HEK293 (cell line): ENCODE measurements at regions not wholly inside any gene's neighbourhood (a gene's known extent, or its start where the extent isn't known, plus 50 kb on each side); places are given as distances from the start of the nearest gene placed in this dataset.
"Not testable (repeated sequence)": the region's sequence is repeated elsewhere in the genome, so short reads cannot be mapped to it uniquely, and the experiment has no call there.

Source experiments
- CTCF ChIA-PET: fragments of 350-600 bp; formaldehyde crosslinking; extraction: SDS; loops from one replicate; lab custom pipeline; 2021; ENCODE audit warnings: antibody characterized with exemption; lab: Yijun Ruan, JAX
- POLR2A ChIA-PET: fragments of 300-600 bp; formaldehyde crosslinking; extraction: SDS; loops from one replicate; lab custom pipeline; 2020; ENCODE audit warnings: antibody characterized with exemption, inconsistent platforms; lab: Yijun Ruan, JAX
- H3K27ac ChIP-seq: fragments of 200-500 bp; sonication (Bioruptor generic); 2 replicates; pipeline ENCODE4 v1.5.1; 2014; ENCODE audit warnings: low read depth, low read length, control low read depth, inconsistent platforms; ENCODE audit errors: extremely low read depth
- H3K36me3 ChIP-seq, 2 experiments: fragments of 200-500 bp in 1 of 2; sonication (Bioruptor generic) in 1 of 2; 1 replicate in 1 of 2; 2 replicates in 1 of 2; pipeline ENCODE4 v1.5.1; 2014 to 2017; ENCODE audit warnings: inconsistent platforms in 2 of 2, low read length in 2 of 2; ENCODE audit not compliant: control insufficient read depth in 2 of 2, insufficient read depth in 1 of 2
- H3K4me1 ChIP-seq: fragments of 200-500 bp; sonication (Bioruptor generic); 2 replicates; pipeline ENCODE4 v1.5.1; 2014; ENCODE audit warnings: mild to moderate bottlenecking, low read length, inconsistent platforms; ENCODE audit not compliant: control insufficient read depth, insufficient read depth
- H3K4me3 ChIP-seq: 2 replicates; pipeline ENCODE4 v1.5.1; 2011; ENCODE audit warnings: low read depth, mild to moderate bottlenecking, control low read depth, low read length, moderate library complexity
- H3K9me3 ChIP-seq: fragments of 200-500 bp; sonication (Bioruptor generic); 2 replicates; pipeline ENCODE4 v1.5.1; 2014; ENCODE audit warnings: low read depth, low read length, inconsistent platforms; ENCODE audit not compliant: control insufficient read depth, insufficient read depth
- ZNF335 ChIP-seq: fragments of 450-650 bp; formaldehyde crosslinking; conservative IDR thresholded peaks from 2 replicates; pipeline ENCODE4 v1.5.1; 2016; ENCODE audit warnings: missing biosample characterization, missing genetic modification characterization
- TF ChIP-seq, protein P1 (sequence below): fragments of 450-650 bp; formaldehyde crosslinking; IDR thresholded peaks from 2 replicates; pipeline ENCODE4 v1.5.1; 2017; ENCODE audit warnings: missing biosample characterization, missing genetic modification characterization

DNA sequence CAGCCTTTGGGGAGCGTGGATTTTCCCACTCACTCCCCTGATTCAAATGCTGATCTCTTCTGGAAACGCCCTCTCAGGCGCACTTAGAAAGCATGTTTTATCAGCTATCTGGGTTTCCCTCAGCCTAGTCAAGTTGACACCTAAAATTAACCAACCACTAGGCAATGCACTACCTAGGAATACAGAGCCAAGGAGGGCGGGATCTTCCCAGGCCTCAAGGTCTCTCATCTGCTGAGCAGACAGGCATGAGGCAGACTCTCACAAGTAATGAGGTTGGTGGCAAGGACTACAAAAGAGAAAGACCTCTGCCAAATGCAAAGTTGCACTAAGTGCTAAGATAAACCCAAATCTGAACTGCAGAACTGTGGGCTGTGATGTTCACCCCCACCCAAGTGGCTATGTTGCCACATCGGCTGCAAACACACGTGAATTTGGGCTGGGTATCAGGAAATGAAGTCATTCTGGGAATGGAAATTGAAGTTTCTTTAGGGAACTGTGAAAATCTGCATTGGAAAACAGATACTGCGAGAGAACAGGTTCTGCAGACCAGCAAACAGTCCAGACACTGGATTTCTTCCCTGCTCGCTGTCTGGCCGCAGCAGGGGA, 186.6 kb downstream of the LMLN start:
- H3K27ac ChIP-seq, H3K4me3 ChIP-seq, H3K4me1 ChIP-seq, CTCF ChIA-PET, POLR2A ChIA-PET, H3K9me3 ChIP-seq, H3K36me3 ChIP-seq: not testable (repeated sequence)

DNA sequence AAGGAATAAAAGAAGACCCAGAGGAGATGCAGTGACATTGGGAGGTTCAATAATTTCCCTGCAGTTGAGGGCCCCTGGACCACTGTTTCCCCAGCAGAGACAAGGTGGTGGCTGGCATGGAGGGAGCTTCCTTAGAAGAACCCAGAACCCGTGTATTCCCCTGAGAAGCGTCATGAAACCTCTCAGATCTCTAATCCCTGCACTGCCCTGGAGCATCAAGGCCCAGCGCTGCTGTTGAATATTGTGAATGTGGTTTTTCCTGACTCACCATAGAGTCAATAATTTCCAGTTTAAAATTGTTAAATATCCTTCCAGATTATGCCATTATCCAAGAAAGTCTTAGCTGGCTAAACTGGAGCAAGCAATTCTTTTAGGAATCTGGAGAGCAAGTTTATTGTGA, 187.2 kb downstream of the LMLN start:
- H3K36me3 ChIP-seq, H3K9me3 ChIP-seq, H3K27ac ChIP-seq, H3K4me3 ChIP-seq, POLR2A ChIA-PET, CTCF ChIA-PET, H3K4me1 ChIP-seq: not testable (repeated sequence)

DNA sequence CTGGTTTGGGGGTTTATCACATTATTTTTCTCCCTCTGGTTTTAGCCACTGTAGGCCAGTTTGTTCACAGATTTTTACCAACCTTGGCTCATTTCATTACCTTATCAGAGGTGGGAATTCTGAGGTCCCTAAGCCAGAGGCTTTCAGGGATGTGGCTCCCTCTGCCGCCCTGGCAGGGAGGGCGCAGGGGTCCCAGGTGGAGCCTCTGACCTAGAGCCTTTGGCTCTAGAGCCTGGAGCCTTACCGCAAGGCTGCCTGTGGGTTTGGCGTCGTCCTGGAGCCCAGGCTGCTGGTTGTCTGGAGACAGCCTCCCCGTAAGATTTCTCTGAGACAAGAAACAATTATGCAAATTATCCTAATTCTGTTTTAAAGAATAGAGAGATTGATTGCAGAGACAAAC, 188.0 kb downstream of the LMLN start:
- H3K4me1 ChIP-seq, H3K36me3 ChIP-seq, H3K9me3 ChIP-seq, H3K27ac ChIP-seq, CTCF ChIA-PET, H3K4me3 ChIP-seq, POLR2A ChIA-PET: not testable (repeated sequence)
- TF ChIP-seq, protein P1, sequence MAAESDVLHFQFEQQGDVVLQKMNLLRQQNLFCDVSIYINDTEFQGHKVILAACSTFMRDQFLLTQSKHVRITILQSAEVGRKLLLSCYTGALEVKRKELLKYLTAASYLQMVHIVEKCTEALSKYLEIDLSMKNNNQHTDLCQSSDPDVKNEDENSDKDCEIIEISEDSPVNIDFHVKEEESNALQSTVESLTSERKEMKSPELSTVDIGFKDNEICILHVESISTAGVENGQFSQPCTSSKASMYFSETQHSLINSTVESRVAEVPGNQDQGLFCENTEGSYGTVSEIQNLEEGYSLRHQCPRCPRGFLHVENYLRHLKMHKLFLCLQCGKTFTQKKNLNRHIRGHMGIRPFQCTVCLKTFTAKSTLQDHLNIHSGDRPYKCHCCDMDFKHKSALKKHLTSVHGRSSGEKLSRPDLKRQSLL (tag by site-specific recombination) = peak; percentile 97

DNA sequence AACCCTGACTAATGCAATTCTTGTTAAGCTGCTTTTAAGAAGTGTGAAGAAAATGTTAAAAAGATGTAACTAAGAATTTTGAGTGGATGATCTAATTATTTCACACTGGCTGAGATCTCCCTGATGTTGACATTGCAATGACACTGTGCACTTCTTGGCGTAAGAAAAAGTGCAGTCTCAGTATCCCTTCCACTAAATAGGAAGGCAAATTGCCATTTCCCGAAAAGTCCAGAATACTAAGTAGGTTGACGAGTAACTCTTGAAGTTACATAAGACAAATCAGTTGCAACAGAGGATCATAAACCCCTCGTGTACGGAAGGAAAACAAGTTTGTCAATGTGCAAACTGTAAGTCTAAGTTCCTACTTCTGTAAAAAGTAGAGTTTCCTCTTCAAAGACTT, 189.9 kb downstream of the LMLN start:
- CTCF ChIA-PET, POLR2A ChIA-PET, H3K4me1 ChIP-seq, H3K9me3 ChIP-seq, H3K36me3 ChIP-seq, H3K27ac ChIP-seq, H3K4me3 ChIP-seq: not testable (repeated sequence)

DNA sequence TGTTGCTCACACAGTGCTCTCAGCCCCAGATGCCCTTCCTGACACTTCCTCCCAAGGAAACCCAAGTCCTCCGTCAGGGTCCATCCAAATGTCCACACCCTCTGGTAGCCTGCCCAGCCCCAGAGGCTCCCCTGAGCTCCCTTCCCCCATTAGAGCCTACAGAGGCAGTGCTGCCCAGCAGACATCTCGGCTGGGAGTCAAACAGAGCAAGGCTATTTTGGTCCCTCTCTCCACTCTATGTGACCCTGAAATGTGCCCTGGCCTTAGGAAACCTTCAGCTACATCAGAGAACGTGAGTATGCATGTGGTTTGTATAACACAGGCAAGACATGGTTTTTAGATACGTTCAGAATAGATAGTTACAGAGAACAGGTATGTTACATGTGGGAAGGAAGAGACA, 191.8 kb downstream of the LMLN start:
- CTCF ChIA-PET = not testable (repeated sequence)

DNA sequence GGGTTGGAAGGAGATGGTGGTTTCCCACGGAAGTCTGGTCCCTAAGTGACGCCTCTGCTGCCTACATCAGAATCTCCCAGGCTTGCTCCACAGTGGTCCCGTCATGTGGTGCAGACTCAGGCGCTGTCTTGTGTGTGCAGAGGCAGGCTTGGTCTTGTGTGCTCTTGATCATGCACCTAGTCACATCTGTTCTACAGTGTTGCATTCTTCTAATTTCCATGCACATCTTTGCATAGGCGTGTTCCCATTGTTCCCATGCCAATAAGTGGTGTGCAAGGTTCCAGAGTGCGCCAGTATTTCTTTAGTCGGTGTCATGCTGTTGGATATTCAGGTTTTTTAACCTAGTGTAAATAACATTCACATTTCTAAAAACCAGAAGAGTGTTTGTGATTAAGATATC, 195.8 kb downstream of the LMLN start:
- H3K4me3 ChIP-seq, H3K4me1 ChIP-seq, H3K36me3 ChIP-seq, POLR2A ChIA-PET, H3K27ac ChIP-seq, CTCF ChIA-PET, H3K9me3 ChIP-seq: not testable (repeated sequence)

More for the DNA sequence above, 191.8 kb downstream of the LMLN start:
- H3K9me3 ChIP-seq, H3K4me3 ChIP-seq, POLR2A ChIA-PET, H3K4me1 ChIP-seq, H3K36me3 ChIP-seq, H3K27ac ChIP-seq: not testable (repeated sequence)

DNA sequence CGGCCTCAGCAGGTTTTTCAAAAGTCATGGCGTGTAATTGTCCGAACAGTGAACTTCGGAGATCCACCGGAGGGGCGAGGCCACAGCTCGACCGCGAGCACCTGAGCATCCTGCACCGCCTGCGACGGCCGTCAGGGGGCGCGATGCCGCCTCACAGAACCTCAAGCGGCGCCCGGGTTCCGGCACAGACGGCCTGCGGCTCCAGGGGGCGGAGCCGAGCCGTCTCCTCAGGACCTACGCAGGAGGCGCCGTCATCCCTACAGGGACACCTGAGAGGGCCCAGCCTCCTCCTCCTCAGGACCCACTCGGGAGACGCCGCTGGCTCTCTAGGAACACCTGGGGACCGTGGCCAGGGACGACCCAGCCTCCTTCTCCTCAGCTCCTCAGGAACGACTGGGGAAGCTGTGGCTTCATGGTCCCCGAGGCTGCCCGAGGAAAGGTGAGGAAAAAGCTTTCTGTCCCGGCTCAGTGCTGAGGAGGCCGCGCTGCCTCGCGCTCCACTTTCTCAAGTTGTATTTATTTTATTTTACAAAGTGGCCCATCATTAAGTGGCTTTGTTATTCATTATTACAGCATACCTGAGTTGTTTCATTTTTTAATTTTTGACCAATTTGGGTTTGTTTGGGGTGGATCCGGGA, 197.3 kb downstream of the LMLN start:
- POLR2A ChIA-PET, CTCF ChIA-PET: not testable (repeated sequence)

DNA sequence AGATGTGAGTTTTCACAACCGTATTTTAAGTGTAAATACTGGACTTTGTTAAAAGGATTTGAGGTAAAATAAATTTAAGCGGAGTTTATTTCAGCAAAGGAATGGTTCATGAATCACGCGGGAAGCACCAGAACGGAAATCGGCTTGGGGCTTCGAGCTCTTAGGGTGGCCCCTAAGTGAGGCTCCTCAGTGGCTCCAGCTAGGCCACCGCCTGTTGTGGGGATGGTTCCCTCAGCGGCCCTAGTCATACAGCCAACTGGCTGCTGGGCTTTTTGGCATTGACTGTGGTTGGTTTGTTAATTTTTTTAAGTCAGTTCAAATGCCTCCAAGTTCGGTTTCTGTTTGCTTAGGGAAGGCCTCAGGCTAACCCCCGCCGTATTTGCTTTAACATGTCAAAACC, 198.0 kb downstream of the LMLN start:
- H3K36me3 ChIP-seq, H3K9me3 ChIP-seq, H3K4me1 ChIP-seq, H3K4me3 ChIP-seq, CTCF ChIA-PET, POLR2A ChIA-PET, H3K27ac ChIP-seq: not testable (repeated sequence)
- TF ChIP-seq ZNF335 = peak; percentile 29; the same call in 1 of the 2 replicates

More for the DNA sequence above, 197.3 kb downstream of the LMLN start:
- H3K9me3 ChIP-seq, H3K4me1 ChIP-seq, H3K4me3 ChIP-seq, H3K36me3 ChIP-seq, H3K27ac ChIP-seq: not testable (repeated sequence)
